HG02973 (cell line): ENCODE measurements at regions not wholly inside any gene's neighbourhood (a gene's known extent, or its start where the extent isn't known, plus 50 kb on each side); places are given as distances from the start of the nearest gene placed in this dataset.
"Not testable (repeated sequence)": the region's sequence is repeated elsewhere in the genome, so short reads cannot be mapped to it uniquely, and the experiment has no call there.

ENCODE experiments used
- ATAC-seq: cut with Tn5 transposase; IDR thresholded peaks from one replicate; pipeline ENCODE4 v1.9.1; 2021; ENCODE audit warnings: moderate library complexity; ENCODE audit not compliant: unreplicated experiment

GRCh38 chr2:43149482-43150107, 76.8 kb downstream of the ZFP36L2 start:
- peak; percentile 65 for ATAC-seq

- no peak for ATAC-seq
These were observed 80.3 kb downstream of the ZFP36L2 start for GRCh38 chr2:43146083-43146482.

- no peak for ATAC-seq
These were observed 82.1 kb downstream of the ZFP36L2 start for GRCh38 chr2:43144263-43144662.

- ATAC-seq: no peak
These were observed 82.7 kb downstream of the ZFP36L2 start for GRCh38 chr2:43143756-43144155.

GRCh38 chr2:43142921-43143438, 83.4 kb downstream of the ZFP36L2 start:
- ATAC-seq: no peak

GRCh38 chr2:43141636-43142151, 84.7 kb downstream of the ZFP36L2 start:
- ATAC-seq: not testable (repeated sequence)

GRCh38 chr2:43139996-43140621, 86.3 kb downstream of the ZFP36L2 start:
- ATAC-seq: no peak

GRCh38 chr2:43139501-43139900, 86.9 kb downstream of the ZFP36L2 start:
- ATAC-seq: no peak

- ATAC-seq: no peak
These were observed 88.0 kb downstream of the ZFP36L2 start for GRCh38 chr2:43138441-43138840.

GRCh38 chr2:43136876-43137275, 89.5 kb downstream of the ZFP36L2 start:
- no peak for ATAC-seq

- ATAC-seq: no peak
These were observed 90.2 kb downstream of the ZFP36L2 start for GRCh38 chr2:43136011-43136799.

- no peak for ATAC-seq
These were observed 90.8 kb downstream of the ZFP36L2 start for GRCh38 chr2:43135583-43135982.

GRCh38 chr2:43134571-43134889, 91.9 kb downstream of the ZFP36L2 start:
- ATAC-seq: no peak

- ATAC-seq: no peak
These were observed 92.5 kb downstream of the ZFP36L2 start for GRCh38 chr2:43133708-43134570.

- no peak for ATAC-seq
These were observed 93.1 kb downstream of the ZFP36L2 start for GRCh38 chr2:43133336-43133707.

- ATAC-seq: no peak
These were observed 93.6 kb downstream of the ZFP36L2 start for GRCh38 chr2:43132683-43133301.

- ATAC-seq: no peak
These were observed 94.3 kb downstream of the ZFP36L2 start for GRCh38 chr2:43131890-43132682.

- no peak for ATAC-seq
These were observed 95.1 kb downstream of the ZFP36L2 start for GRCh38 chr2:43131051-43131889.

- no peak for ATAC-seq
These were observed 95.9 kb downstream of the ZFP36L2 start for GRCh38 chr2:43130548-43130875.
